BE2C (cell line): ENCODE measurements at regions not wholly inside any gene's neighbourhood (a gene's known extent, or its start where the extent isn't known, plus 50 kb on each side); places are given as distances from the start of the nearest gene placed in this dataset.

Experiments used
- DNase-seq: peaks from one replicate; pipeline ENCODE4 v3.0.0-alpha.2; 2020
- H3K27me3 ChIP-seq: fragments of 250-450 bp; sonication (Bioruptor Pico); 2 replicates; pipeline ENCODE4 v1.5.1; 2020; ENCODE audit warnings: mild to moderate bottlenecking
- H3K36me3 ChIP-seq: fragments of 250-450 bp; sonication (Bioruptor Pico); 2 replicates; pipeline ENCODE4 v1.5.1; 2020; ENCODE audit warnings: mild to moderate bottlenecking
- H3K4me1 ChIP-seq: fragments of 250-450 bp; sonication (Bioruptor Pico); 2 replicates; pipeline ENCODE4 v1.5.1; 2020
- H3K4me3 ChIP-seq: 2 replicates; pipeline ENCODE4 v1.5.1; 2011; ENCODE audit warnings: low read depth, low read length
- H3K9me3 ChIP-seq: fragments of 250-450 bp; sonication (Bioruptor Pico); 2 replicates; pipeline ENCODE4 v1.5.1; 2020
- CTCF ChIP-seq: IDR thresholded peaks from 2 replicates; pipeline ENCODE4 v1.5.1; 2012; ENCODE audit warnings: mild to moderate bottlenecking, low read depth, low read length

DNA sequence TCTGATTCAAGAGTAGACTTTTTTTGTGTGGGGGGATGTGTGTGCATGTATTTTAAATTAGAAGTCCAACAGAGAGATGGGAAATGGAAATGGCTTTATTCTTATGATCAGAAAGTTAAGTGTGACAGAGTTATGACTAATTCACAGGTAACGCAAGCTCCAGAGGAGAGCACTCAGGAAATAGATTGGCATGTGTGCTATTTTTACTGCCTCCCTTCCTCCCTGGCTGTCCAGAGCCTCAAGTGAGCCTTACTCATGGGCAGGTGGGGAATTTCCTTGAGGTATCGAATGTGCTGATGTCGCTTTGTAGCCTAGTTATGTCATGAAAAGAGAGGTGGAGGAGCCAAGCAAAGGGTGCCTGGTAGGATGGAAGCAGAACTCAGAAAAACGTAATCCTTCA, 70.3 kb upstream of the BDNF start:
- no peaks in the 10 kb centered on the region for H3K36me3 ChIP-seq
- H3K27me3 ChIP-seq = no peaks in the 10 kb centered on the region
- H3K4me3 ChIP-seq = no peak overlapping the region
- no peaks in the 10 kb centered on the region for H3K4me1 ChIP-seq
- H3K9me3 ChIP-seq = no peaks in the 10 kb centered on the region
- no peak for DNase-seq
- TF ChIP-seq CTCF = no peak

DNA sequence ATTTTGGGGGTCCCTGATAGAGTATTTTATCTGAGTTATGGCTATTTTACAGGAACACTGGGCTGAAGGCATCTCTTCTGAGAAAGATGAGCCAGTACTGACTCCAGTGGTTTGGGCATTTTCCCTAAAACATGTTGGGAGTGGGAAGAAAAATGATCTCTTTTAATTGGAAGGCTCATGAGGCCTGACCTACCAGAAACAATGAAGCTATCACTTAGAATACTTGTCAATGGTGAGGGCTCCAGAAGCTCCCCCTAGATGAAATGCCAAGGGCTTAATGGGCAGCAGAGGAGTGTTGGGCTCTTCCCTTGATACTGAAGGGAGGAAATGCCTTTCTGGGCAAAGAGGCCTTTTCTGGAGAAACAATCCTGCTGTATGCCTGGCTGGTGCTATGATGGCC, 63.5 kb upstream of the BDNF start:
- Histone ChIP-seq H3K27me3 (no peaks in the 10 kb centered on the region), H3K4me1 (no peaks in the 10 kb centered on the region), H3K9me3 (no peaks in the 10 kb centered on the region), H3K4me3 (no peak overlapping the region), H3K36me3 (no peaks in the 10 kb centered on the region)
- TF ChIP-seq CTCF = no peak
- no peak for DNase-seq

DNA sequence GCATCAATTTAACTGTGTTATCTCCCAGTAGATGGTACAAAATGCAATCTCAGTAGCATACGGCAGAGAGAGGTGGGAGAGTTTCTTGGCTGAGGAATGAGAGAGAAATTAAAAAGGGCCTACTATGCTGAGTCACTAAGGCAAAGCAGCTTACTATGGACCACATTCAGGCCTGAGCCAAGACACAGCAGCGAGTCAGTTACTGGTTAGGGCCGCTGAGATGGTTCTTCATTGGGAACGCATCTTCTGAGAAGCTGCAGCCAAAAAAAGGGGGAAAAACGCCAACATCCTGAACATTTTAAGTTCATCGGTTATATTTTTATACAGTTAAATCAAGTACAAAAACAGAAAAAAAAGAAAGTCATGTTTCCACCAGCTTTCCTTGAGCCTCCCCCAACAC, 61.1 kb upstream of the BDNF start:
- TF ChIP-seq CTCF = no peak
- H3K9me3 ChIP-seq = no peaks in the 10 kb centered on the region
- H3K27me3 ChIP-seq = no peaks in the 10 kb centered on the region
- no peaks in the 10 kb centered on the region for H3K36me3 ChIP-seq
- no peak for DNase-seq
- no peaks in the 10 kb centered on the region for H3K4me1 ChIP-seq
- no peak overlapping the region for H3K4me3 ChIP-seq

DNA sequence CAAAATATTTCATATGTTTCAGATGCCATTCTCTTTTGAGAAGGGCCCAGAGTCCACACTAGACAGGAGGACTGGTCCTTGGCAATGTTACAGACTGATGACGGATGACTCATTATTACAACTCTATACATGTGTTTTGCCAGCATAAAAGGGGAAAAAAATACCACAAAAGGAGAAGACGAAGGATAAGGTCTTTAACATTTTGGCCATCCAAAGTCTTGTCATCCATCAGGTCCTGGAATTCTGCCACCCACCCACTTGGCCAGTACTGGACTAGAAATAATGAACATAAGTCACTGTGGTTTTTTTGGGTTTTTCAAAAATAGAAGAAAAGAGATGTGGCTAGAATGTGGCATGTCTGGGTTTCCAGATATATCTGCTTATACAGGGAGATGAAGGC, 57.7 kb upstream of the BDNF start:
- no peak for DNase-seq
- TF ChIP-seq CTCF = no peak
- Histone ChIP-seq H3K4me1 (no peaks in the 10 kb centered on the region), H3K4me3 (no peak overlapping the region), H3K9me3 (no peaks in the 10 kb centered on the region), H3K27me3 (no peaks in the 10 kb centered on the region), H3K36me3 (no peaks in the 10 kb centered on the region)

- no peak overlapping the region for H3K4me3 ChIP-seq
- no peak for DNase-seq
- no peaks in the 10 kb centered on the region for H3K4me1 ChIP-seq
- H3K9me3 ChIP-seq = no peaks in the 10 kb centered on the region
- no peaks in the 10 kb centered on the region for H3K36me3 ChIP-seq
- no peak for TF ChIP-seq CTCF
- no peaks in the 10 kb centered on the region for H3K27me3 ChIP-seq
Measured at GRCh38 chr11:27754035-27755017, 54.1 kb upstream of the BDNF start.
